ENCODE measurements at regions not wholly inside any gene's neighbourhood (a gene's known extent, or its start where the extent isn't known, plus 50 kb on each side); places are given as distances from the start of the nearest gene placed in this dataset.

DNA sequence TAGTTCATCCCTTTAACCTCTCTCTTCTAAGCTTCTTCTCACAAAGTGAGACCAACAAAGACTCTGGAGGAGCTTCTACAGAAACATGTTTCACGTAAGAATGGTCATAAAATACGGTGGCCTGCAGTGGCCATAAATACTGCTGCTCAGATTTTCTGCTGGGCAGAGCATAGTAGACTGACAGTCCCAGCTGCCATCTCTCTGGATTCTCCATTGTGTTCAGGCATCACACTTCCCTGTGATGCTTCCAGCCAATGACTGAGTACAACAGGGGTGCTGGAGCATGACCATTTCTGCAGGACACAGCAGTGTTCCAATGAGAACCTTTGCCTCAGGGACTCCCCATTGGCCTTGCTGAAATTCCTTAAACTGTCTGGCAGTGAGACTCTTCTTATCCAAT, 392.6 kb downstream of the MMUT start:
- Mint-ChIP-seq H3K4me3 (no peak overlapping the region), H3K4me1 (ENCODE audit: low read depth) (no peaks in the 10 kb centered on the region), H3K27me3 (ENCODE audit: insufficient read depth) (no peaks in the 10 kb centered on the region), H3K27ac (no peak overlapping the region), H3K9me3 (peaks cover 12% of the 10 kb centered on the region), H3K36me3 (ENCODE audit: low read depth) (no peaks in the 10 kb centered on the region)
- no peak for DNase-seq (ENCODE audit: low spot score)
- intact Hi-C loops (cut with micrococcal nuclease), result no loop called here

GRCh38 chr6:49054311-49054710, 408.7 kb downstream of the MMUT start:
- Mint-ChIP-seq H3K9me3 (no peaks in the 10 kb centered on the region), H3K4me1 (ENCODE audit: low read depth) (no peaks in the 10 kb centered on the region), H3K36me3 (ENCODE audit: low read depth) (no peaks in the 10 kb centered on the region), H3K27ac (no peak overlapping the region), H3K4me3 (no peak overlapping the region), H3K27me3 (ENCODE audit: insufficient read depth) (no peaks in the 10 kb centered on the region)
- intact Hi-C loops (cut with micrococcal nuclease), result no loop called here
- no peak for DNase-seq (ENCODE audit: low spot score)

DNA sequence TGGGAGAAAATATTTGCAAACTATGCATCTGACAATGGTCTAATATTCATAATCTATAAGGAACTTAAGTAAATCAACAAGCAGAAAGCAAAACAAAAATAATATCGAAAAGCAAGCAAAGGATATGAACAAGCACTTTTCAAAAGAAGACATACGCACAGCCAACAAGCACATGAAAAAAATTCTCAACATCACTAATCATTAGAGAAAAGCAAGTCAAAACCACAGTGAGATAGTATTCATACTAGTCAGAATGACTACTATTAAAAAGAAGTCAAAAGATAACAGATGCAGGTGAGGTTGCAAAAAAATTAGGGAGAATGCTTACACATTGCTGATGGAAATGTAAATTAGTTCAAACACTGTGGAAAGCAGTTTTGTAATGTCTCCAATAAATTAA, 410.2 kb downstream of the MMUT start:
- intact Hi-C loops (cut with micrococcal nuclease), result no loop called here
- no peaks in the 10 kb centered on the region for H3K27me3 Mint-ChIP-seq (ENCODE audit: insufficient read depth)
- H3K4me3 Mint-ChIP-seq, result no peak overlapping the region
- no peaks in the 10 kb centered on the region for H3K9me3 Mint-ChIP-seq
- no peak for DNase-seq (ENCODE audit: low spot score)
- H3K36me3 Mint-ChIP-seq (ENCODE audit: low read depth), result no peaks in the 10 kb centered on the region
- H3K27ac Mint-ChIP-seq, result no peak overlapping the region
- H3K4me1 Mint-ChIP-seq (ENCODE audit: low read depth), result no peaks in the 10 kb centered on the region

DNA sequence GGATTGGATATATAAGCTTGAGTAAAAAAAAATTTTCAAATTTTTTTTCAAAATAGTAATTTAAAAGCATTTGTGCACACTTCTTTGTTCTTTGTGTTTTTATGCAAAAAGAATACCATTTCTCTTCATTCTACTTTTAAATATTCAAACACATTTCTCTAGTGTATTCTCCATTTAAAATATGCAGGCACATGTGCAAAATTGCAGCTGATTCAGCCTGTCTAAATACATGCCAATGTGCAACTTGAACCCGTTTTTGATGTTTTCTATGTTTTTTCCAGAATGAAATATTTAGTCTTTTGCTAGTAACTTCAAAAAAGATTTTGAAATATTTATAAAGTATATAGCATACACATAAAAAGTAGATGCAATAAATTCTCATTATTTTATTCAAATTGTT, 411.8 kb downstream of the MMUT start:
- Mint-ChIP-seq H3K4me3 (no peak overlapping the region), H3K36me3 (ENCODE audit: low read depth) (no peaks in the 10 kb centered on the region), H3K4me1 (ENCODE audit: low read depth) (no peaks in the 10 kb centered on the region), H3K27me3 (ENCODE audit: insufficient read depth) (no peaks in the 10 kb centered on the region), H3K27ac (no peak overlapping the region), H3K9me3 (no peaks in the 10 kb centered on the region)
- DNase-seq (ENCODE audit: low spot score), result no peak
- intact Hi-C loops (cut with micrococcal nuclease), result no loop called here

GRCh38 chr6:49050584-49050983, 412.5 kb downstream of the MMUT start:
- H3K9me3 Mint-ChIP-seq, result no peaks in the 10 kb centered on the region
- intact Hi-C loops (cut with micrococcal nuclease), result no loop called here
- H3K27me3 Mint-ChIP-seq (ENCODE audit: insufficient read depth), result no peaks in the 10 kb centered on the region

GRCh38 chr6:49038294-49038822, 424.7 kb downstream of the MMUT start:
- Mint-ChIP-seq H3K36me3 (ENCODE audit: low read depth) (no peaks in the 10 kb centered on the region), H3K4me1 (ENCODE audit: low read depth) (no peaks in the 10 kb centered on the region), H3K4me3 (no peak overlapping the region), H3K27me3 (ENCODE audit: insufficient read depth) (no peaks in the 10 kb centered on the region), H3K9me3 (no peaks in the 10 kb centered on the region), H3K27ac (no peak overlapping the region)
- DNase-seq (ENCODE audit: low spot score), result no peak
- intact Hi-C loops (cut with micrococcal nuclease), result no loop called here

More at GRCh38 chr6:49050584-49050983, 412.5 kb downstream of the MMUT start:
- no peak for DNase-seq (ENCODE audit: low spot score)
- Mint-ChIP-seq H3K27ac (no peak overlapping the region), H3K4me1 (ENCODE audit: low read depth) (no peaks in the 10 kb centered on the region), H3K36me3 (ENCODE audit: low read depth) (no peaks in the 10 kb centered on the region), H3K4me3 (no peak overlapping the region)

GRCh38 chr6:49030251-49031020, 432.6 kb downstream of the MMUT start:
- no peak for DNase-seq (ENCODE audit: low spot score)
- no peaks in the 10 kb centered on the region for H3K36me3 Mint-ChIP-seq (ENCODE audit: low read depth)
- no peak overlapping the region for H3K27ac Mint-ChIP-seq
- H3K4me1 Mint-ChIP-seq (ENCODE audit: low read depth), result no peaks in the 10 kb centered on the region
- peaks cover 4% of the 10 kb centered on the region for H3K9me3 Mint-ChIP-seq
- H3K4me3 Mint-ChIP-seq, result no peak overlapping the region
- intact Hi-C loops (cut with micrococcal nuclease), result no loop called here
- H3K27me3 Mint-ChIP-seq (ENCODE audit: insufficient read depth), result no peaks in the 10 kb centered on the region

GRCh38 chr6:49027644-49028043, 435.4 kb downstream of the MMUT start:
- Mint-ChIP-seq H3K9me3 (peaks cover 4% of the 10 kb centered on the region), H3K4me1 (ENCODE audit: low read depth) (no peaks in the 10 kb centered on the region), H3K27ac (no peak overlapping the region), H3K36me3 (ENCODE audit: low read depth) (no peaks in the 10 kb centered on the region), H3K4me3 (no peak overlapping the region), H3K27me3 (ENCODE audit: insufficient read depth) (no peaks in the 10 kb centered on the region)
- no peak for DNase-seq (ENCODE audit: low spot score)
- intact Hi-C loops (cut with micrococcal nuclease), result no loop called here

- no peaks in the 10 kb centered on the region for H3K27me3 Mint-ChIP-seq (ENCODE audit: insufficient read depth)
- intact Hi-C loops (cut with micrococcal nuclease), result no loop called here
- DNase-seq (ENCODE audit: low spot score), result no peak
- no peak overlapping the region for H3K4me3 Mint-ChIP-seq
- no peaks in the 10 kb centered on the region for H3K36me3 Mint-ChIP-seq (ENCODE audit: low read depth)
- H3K4me1 Mint-ChIP-seq (ENCODE audit: low read depth), result no peaks in the 10 kb centered on the region
- peaks cover 4% of the 10 kb centered on the region for H3K9me3 Mint-ChIP-seq
- no peak overlapping the region for H3K27ac Mint-ChIP-seq
Observed at GRCh38 chr6:49025273-49026240, 437.5 kb downstream of the MMUT start.

DNA sequence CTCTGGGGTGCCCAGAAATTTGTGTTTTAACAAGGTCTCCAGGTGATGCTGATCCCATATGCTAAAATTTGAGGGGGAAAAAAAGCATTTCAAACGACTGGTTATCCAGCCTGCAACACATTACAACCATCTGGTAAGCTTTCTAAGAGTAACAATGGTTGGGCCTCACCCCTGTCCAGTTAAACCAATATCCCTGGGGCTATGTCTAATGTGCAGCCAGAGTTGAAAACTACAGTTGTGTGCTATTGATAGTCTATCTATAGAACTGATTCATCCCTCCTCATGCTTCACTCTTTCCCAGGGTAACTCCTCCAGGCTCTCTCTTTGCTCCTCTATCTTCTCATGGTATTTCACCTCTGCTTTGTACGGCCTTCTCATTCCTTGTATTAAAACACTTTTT, 458.3 kb downstream of the MMUT start:
- no peak overlapping the region for H3K4me3 Mint-ChIP-seq
- intact Hi-C loops (cut with micrococcal nuclease), result no loop called here
- DNase-seq (ENCODE audit: low spot score), result no peak
- no peaks in the 10 kb centered on the region for H3K36me3 Mint-ChIP-seq (ENCODE audit: low read depth)
- no peak overlapping the region for H3K27ac Mint-ChIP-seq
- H3K27me3 Mint-ChIP-seq (ENCODE audit: insufficient read depth), result no peaks in the 10 kb centered on the region
- H3K9me3 Mint-ChIP-seq, result peaks cover 8% of the 10 kb centered on the region
- no peaks in the 10 kb centered on the region for H3K4me1 Mint-ChIP-seq (ENCODE audit: low read depth)

DNA sequence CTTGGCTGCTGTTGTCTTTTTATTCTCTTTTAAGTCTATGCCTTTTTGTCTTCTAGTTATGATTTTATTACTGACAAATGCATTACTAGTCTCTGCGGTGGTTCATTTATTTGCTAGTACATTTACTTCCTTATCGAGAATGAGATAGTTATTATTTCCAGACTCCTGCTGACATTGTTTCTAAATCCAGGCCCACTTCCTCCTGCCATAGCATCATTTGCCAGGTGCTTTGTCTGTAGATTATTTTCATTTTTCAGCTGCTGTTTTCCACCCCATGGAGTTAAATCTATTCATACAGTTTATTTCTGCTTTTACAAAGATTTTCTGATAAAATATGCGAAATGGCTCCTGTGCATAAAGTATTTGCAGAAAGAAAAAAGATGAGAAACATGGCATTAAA, 459.7 kb downstream of the MMUT start:
- no peak overlapping the region for H3K27ac Mint-ChIP-seq
- DNase-seq (ENCODE audit: low spot score), result no peak
- intact Hi-C loops (cut with micrococcal nuclease), result no loop called here
- no peaks in the 10 kb centered on the region for H3K4me1 Mint-ChIP-seq (ENCODE audit: low read depth)
- H3K36me3 Mint-ChIP-seq (ENCODE audit: low read depth), result no peaks in the 10 kb centered on the region
- H3K4me3 Mint-ChIP-seq, result no peak overlapping the region
- no peaks in the 10 kb centered on the region for H3K9me3 Mint-ChIP-seq
- H3K27me3 Mint-ChIP-seq (ENCODE audit: insufficient read depth), result no peaks in the 10 kb centered on the region

DNA sequence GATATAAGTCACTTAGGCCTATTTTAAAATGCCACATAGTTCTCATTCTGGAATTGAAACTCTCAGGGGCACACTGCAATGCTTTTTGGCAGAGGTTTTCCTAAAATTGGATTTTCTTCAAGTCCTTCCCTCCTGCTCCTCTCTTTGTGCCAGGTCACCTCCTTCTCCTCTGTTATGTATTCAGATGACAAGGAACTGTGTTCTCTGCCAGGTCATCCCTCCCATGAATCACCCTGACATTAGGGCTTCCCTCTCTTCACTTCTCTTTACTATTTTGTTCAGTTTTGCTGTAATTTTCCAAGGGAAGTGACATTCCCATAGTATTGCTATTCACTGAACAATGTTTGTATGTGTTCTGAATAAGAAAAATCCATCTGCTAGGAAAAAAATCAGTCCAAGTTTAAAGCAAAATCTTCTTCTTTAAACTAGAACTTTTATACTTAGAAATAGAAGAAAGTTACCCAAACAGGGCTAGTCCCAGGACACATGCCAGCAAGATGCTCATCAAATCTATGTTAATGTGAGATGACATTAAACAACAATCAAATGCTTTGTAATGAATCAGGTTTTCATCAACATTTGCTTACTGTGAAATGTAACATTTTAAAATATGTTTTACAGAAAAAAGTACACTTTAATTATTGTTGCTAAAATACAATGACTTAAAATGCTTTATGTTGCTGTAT, 461.1 kb downstream of the MMUT start:
- H3K4me3 Mint-ChIP-seq, result no peak overlapping the region

GRCh38 chr6:48998574-48998973, 464.5 kb downstream of the MMUT start:
- H3K9me3 Mint-ChIP-seq, result no peaks in the 10 kb centered on the region
- H3K36me3 Mint-ChIP-seq (ENCODE audit: low read depth), result no peaks in the 10 kb centered on the region
- intact Hi-C loops (cut with micrococcal nuclease), result no loop called here
- no peak overlapping the region for H3K27ac Mint-ChIP-seq
- no peaks in the 10 kb centered on the region for H3K27me3 Mint-ChIP-seq (ENCODE audit: insufficient read depth)
- no peaks in the 10 kb centered on the region for H3K4me1 Mint-ChIP-seq (ENCODE audit: low read depth)
- H3K4me3 Mint-ChIP-seq, result no peak overlapping the region
- no peak for DNase-seq (ENCODE audit: low spot score)

More for the DNA sequence above, 461.1 kb downstream of the MMUT start:
- DNase-seq (ENCODE audit: low spot score), result no peak
- Mint-ChIP-seq H3K36me3 (ENCODE audit: low read depth) (no peaks in the 10 kb centered on the region), H3K27ac (no peak overlapping the region), H3K27me3 (ENCODE audit: insufficient read depth) (no peaks in the 10 kb centered on the region), H3K9me3 (no peaks in the 10 kb centered on the region), H3K4me1 (ENCODE audit: low read depth) (no peaks in the 10 kb centered on the region)
- intact Hi-C loops (cut with micrococcal nuclease), result no loop called here

All from activated T-helper 1 cell treated with anti-CD3 and anti-CD28 coated beads, Interleukin-12 subunit alpha, Interleukin-12 subunit beta, Interleukin-2, Interleukin-4 antibody, amounts not matched to agents 30 ng/mL and 10 ng/mL and 1 ng/mL, durations not matched to agents 14 hours and 24 hours and 36 hours (primary cell).